Fibroblast of the aortic adventitia (primary cell): ENCODE measurements at regions not wholly inside any gene's neighbourhood (a gene's known extent, or its start where the extent isn't known, plus 50 kb on each side); places are given as distances from the start of the nearest gene placed in this dataset.

Experiments used
- DNase-seq: peaks from one replicate; pipeline ENCODE4 v3.0.0-alpha.2; 2010; ENCODE audit warnings: low read depth
- H3K4me3 ChIP-seq: 2 replicates; pipeline ENCODE4 v1.5.1; 2011; ENCODE audit warnings: low read depth, mild to moderate bottlenecking, control low read depth, low read length, moderate library complexity
- CTCF ChIP-seq: IDR thresholded peaks from 2 replicates; pipeline ENCODE4 v1.5.1; 2011; ENCODE audit warnings: mild to moderate bottlenecking, low read length, control low read depth, inconsistent platforms; ENCODE audit not compliant: insufficient read depth

GRCh38 chr1:30475201-30475600, 248.2 kb downstream of the MATN1 start:
- no peak for TF ChIP-seq CTCF
- H3K4me3 ChIP-seq: no peak overlapping the region
- no peak for DNase-seq

- no peak for DNase-seq
- no peak for TF ChIP-seq CTCF
Observed at GRCh38 chr1:30474818-30475200, 248.6 kb downstream of the MATN1 start.

GRCh38 chr1:30473922-30474817, 249.2 kb downstream of the MATN1 start:
- DNase-seq: no peak
- no peak for TF ChIP-seq CTCF
- no peak overlapping the region for H3K4me3 ChIP-seq

More at GRCh38 chr1:30474818-30475200, 248.6 kb downstream of the MATN1 start:
- H3K4me3 ChIP-seq: no peak overlapping the region

- no peak overlapping the region for H3K4me3 ChIP-seq
- no peak for TF ChIP-seq CTCF
- DNase-seq: no peak
Observed at GRCh38 chr1:30472526-30472925, 250.9 kb downstream of the MATN1 start.

GRCh38 chr1:30472009-30472408, 251.4 kb downstream of the MATN1 start:
- DNase-seq: no peak
- no peak for TF ChIP-seq CTCF
- H3K4me3 ChIP-seq: no peak overlapping the region

- no peak overlapping the region for H3K4me3 ChIP-seq
- TF ChIP-seq CTCF: no peak
- no peak for DNase-seq
Observed at GRCh38 chr1:30471307-30471706, 252.1 kb downstream of the MATN1 start.
